ENCODE measurements at regions not wholly inside any gene's neighbourhood (a gene's known extent, or its start where the extent isn't known, plus 50 kb on each side); places are given as distances from the start of the nearest gene placed in this dataset.

DNA sequence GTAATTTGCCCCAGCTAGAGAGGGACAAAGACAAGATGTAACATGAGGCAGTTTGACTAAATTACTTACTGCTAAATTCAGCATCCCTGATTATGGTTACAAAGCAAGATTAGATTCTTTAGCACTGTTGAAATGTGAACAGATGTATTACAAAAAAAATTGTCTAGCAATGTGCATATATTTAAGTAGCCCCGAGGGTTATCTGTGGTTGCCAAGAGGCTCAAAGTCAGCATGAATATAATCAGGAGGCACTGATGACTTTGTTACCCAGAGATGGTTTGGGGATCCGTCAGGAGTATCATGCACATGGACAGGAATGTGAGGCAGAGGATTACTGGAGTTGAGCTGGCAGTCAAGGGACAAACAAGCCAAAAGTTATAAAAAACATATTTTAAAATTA, 356.9 kb upstream of the CCDC196 start:
- TF ChIP-seq, protein P1, sequence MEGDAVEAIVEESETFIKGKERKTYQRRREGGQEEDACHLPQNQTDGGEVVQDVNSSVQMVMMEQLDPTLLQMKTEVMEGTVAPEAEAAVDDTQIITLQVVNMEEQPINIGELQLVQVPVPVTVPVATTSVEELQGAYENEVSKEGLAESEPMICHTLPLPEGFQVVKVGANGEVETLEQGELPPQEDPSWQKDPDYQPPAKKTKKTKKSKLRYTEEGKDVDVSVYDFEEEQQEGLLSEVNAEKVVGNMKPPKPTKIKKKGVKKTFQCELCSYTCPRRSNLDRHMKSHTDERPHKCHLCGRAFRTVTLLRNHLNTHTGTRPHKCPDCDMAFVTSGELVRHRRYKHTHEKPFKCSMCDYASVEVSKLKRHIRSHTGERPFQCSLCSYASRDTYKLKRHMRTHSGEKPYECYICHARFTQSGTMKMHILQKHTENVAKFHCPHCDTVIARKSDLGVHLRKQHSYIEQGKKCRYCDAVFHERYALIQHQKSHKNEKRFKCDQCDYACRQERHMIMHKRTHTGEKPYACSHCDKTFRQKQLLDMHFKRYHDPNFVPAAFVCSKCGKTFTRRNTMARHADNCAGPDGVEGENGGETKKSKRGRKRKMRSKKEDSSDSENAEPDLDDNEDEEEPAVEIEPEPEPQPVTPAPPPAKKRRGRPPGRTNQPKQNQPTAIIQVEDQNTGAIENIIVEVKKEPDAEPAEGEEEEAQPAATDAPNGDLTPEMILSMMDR (IDR thresholded peaks at IDR 0.05): no peak
- no peak for TF ChIP-seq POLR2A (IDR thresholded peaks at IDR 0.05)

Data from thyroid gland (tissue), 4 donors.